HG03354 (cell line): ENCODE measurements at regions not wholly inside any gene's neighbourhood (a gene's known extent, or its start where the extent isn't known, plus 50 kb on each side); places are given as distances from the start of the nearest gene placed in this dataset.

Experiments used
- ATAC-seq: cut with Tn5 transposase; IDR thresholded peaks from one replicate; pipeline ENCODE4 v1.9.1; 2021; ENCODE audit warnings: mild to moderate bottlenecking; ENCODE audit not compliant: unreplicated experiment, poor library complexity, severe bottlenecking

DNA sequence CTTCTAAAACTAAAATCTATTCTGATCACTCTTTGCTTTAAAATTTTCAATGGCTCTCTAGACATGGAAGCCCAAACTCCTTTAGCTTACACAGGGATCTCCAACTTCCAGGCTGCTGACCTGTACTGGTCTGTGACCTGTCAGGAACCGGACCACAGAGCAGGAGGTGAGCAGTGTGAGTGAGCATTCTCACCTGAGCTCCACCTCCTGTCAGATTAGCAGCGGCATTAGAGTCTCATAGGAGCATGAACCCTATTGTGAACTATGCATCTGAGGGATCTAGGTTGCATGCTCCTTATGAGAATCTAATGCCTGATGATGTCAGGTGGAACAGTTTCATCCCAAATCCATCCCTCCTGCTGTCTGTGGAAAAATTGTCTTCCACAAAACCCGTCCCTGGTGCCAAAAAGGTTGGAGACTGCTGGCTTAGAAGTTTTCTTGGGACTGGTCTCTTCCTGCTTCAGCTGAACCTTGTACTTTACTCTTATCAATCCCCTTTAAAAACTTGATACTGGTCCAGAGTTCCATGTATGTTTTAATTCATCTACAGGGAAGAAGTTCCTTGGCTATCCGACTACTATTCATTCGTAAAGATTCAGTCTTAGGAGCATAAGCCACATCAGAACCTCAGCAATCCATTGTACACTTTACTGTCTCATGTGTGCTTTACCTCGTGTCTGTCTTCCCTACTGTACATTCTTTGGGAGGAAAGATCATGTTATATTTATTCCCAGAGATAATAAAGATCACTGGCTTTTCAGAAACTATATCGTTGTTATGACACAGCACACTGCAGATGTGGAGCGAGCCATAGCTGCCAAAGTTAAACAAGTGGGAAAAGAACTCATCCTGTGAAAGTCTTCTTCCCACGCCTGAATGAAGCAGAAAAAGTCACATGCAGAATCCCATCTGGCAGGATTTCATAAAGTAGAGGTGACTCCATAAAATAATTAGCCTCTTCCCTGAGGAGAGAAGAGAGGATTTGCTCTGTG, 183.8 kb downstream of the LRATD1 start:
- ATAC-seq: no peak

DNA sequence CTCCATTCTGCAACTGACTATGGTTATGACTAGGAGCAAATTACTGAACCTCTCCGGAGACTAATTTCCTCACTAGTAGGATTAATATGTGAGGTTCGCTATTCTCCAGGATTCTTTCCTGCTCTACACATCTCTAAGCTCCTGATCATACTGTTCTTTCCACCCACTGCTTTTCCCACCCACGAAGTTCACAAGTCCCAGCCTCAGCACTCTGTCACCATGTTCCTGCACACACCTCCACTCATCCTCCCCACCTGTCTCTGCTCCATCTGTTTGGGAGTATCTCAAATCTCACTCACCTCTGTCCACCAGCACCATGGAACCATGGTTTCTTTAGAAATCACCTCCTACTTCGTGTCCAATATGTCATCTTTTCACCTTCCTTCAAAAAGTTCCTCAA, 185.3 kb downstream of the LRATD1 start:
- ATAC-seq: no peak

DNA sequence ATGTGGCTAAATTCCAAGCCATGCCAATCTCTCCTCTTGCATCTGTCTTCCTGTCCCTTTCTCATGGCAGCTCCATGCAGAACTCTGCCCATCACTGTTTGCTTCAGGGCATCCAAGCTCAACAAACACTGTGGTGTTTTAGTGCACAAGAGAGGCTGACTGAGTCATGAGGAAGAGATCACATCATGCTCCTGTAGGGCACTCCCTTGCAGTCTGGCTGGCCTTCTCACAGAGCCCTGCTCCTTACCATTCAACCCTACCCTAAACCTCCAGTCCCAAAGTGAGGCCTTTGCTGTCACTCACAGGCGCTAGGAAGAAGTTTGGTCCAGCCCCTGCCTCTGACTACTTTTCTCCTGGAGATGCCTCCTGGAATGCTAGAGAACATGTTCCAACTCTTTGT, 194.0 kb downstream of the LRATD1 start:
- no peak for ATAC-seq

DNA sequence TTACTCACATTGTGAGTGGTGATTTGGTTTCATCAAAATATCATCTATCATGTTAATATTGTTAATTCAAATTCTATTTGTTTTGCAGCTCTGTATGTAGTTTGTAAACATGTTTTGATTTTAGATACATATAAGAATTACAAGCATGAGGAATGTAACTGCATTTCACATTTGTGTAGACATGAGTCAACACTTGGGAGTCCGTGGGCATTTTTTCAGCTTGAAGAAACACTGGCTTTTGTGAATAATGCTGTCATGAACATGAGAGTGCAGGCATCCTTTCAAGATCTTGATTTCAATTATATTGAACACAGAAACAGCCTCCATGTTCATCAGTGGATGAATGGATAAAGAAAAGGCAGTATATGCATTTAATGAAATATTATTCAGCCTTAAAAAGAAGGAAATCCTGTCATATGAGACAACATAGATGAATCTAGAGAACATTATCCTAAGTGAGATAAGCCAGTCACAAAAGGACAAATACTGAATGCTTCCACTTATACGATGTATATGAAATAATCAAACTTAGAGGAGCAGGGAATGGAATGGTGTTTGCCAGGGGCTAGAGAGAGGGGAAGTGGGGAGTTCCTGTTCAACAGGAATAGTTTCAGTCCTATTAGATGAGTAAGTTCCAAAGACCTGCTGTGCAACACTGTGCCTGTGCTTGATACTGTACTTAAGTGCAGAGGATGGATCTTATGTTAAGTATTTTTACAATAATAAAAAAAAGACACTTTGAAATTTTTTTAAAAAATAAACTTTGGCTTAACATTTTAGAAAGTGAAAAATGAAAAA, 194.9 kb downstream of the LRATD1 start:
- ATAC-seq: no peak

DNA sequence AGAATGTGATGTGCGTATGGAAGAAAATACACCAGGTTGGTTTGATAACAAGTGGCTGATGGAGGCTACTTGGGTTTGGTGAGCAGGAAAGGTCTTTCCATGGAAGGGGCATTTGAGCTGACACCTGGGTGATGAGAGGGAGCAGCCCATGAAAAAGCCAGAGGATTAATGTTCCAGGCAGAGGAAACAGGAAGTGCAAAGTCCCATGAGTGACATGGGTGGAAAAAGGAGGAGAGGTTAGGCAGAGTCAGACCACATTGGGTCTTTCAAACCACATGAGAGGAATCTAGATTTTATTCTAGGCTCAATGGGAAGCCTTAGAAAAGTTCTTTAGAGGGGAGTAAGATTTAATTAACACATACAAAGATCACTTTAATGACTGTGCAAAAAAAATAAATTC, 195.7 kb downstream of the LRATD1 start:
- ATAC-seq: no peak

DNA sequence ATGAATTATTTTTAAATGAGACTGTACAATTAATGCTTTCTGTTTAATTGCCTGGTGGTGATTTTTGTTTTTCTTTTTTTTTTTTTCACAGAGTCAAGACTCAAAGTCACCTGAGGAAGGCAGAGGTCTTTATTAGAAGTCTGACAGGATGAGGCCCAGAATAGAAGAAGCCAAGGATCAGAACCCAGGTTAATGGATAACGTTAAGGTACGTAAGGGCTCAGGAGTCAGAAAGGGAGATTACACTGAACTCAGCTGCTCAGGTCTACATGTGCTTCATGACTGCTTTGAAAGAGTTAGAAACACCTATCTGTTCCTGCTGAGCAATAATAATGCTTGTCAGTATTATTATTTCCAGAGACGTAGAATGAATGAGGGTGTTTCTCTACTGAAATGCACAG, 196.5 kb downstream of the LRATD1 start:
- ATAC-seq: no peak

DNA sequence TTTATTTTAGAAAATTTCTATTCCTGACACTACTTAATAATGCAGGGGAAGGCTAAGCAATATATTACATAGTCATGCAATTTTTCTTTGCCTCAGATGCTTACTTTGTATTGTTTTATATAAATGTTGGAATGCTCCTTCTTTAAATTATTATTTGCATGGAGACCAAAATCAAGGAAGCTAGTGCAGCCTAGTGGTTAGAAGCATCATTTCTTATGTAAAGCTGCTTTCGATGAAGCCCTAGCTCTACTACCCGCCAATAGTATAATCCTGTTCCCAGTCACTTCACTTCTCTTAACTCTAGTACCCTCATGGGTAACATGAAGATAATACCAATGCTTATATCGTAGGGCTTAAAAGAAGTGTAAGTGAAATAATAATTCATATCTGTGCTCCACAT, 198.9 kb downstream of the LRATD1 start:
- ATAC-seq: no peak

DNA sequence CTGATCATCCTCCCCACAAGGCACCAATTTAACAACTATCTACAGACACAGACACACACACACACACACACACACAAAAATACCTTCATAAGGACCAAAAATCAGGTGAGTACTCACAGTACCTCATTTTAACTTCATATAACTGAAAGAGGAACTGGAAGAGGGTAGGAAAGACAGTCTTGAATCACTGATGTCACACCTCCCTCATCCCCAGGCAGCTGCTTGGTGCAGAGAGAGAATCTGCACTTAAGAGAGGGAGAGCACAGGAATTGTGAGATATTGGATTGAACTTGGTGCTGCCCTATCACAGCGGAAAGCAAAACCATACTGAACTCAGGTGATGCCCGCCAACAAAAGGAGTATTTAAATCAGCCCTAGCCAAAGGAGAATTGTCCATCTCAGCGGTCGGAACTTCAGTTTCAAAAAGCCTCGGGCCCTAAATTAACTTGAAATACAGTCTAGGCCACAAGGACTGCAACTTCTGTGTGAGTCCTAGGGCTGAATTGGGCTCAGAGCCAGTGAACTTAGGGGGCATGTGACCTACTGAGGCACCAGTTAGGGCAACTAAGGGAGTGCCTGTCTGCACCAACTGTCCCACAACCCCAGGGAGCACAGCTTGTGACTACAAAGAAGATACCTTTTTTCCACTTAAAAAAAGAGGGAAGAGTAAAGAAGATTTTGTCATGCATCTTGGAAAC, 211.1 kb downstream of the LRATD1 start:
- no peak for ATAC-seq

DNA sequence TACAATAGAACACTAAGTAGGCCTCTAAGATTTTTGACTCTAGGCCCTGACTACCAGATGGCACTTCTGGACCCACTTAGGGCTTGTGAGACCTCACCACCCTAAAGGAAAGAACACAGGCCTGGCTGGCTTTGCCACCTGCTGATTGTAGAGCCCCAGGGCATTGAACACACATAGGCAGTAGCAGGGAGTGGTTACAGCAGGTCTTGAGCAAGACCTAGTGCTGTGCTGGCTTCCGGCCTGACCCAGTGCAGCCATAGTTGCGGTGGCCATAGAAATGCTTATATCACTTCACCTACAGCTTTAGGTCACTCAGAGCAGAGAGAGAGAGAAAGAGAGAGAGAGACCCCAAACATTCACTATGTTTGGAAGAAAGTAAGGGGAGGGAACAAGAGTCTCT, 223.2 kb downstream of the LRATD1 start:
- no peak for ATAC-seq

DNA sequence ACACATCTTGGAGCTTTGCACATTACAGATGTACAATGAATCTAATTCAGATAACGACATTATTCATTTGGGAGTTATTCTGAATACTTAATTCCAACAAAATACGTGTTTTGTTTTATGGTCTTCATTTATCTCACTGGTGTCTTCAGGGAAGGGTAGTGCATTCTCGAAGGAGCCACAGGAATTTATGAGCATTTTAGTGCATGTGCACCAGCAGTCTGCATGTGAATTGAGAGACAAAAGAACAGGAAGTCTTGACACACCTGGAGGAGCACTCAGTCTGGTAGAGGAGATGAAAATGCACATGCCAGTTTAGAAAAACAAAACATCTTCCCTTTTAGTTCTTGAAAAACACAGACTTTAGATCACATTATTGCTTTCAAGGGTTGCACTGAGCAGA, 228.7 kb downstream of the LRATD1 start:
- no peak for ATAC-seq

DNA sequence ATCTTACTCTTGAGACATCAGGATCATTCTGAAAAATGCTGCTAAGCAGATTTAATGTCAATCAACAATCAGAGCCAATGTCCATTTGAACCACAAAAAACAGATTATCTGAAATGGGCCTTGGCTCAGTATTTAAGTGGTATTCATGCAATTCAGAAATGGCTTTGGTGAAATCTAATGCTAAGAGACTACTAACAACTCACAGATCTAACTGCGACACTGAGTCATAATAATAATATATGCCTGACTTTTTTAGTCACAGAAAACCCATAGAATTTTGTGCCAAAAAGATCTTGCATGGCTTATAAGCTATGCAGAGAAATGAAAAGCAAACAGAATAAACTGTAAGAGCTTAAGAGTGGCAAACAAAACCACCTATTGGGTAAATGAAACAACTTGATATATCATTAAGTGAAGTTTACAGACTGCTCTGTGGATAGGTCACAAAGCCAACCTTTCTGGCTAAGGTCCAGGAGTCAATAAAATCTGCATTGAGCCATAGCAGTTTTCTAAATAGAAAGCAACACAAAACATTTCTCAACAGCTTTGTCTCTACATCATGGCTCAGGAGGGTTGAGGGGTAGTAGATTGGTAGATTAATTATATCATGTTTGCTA, 234.3 kb downstream of the LRATD1 start:
- no peak for ATAC-seq

DNA sequence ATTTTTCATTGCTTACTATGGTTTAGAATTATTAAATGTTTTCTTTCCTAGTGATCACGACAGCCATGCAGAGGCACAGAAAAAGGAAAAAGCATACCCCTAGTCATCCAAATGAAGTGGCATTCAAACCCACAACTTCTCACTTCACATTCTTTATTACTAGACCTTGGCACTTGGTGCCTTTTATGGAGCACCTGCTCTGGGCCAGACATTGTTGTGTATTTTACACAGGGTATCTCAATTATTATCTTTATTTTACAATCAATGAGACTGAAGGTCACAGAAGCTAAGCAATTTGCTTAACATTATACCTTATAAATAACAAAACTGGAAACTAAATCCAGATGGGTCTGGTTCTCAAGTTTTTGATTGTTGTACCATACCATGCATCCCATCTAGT, 235.3 kb downstream of the LRATD1 start:
- ATAC-seq: no peak

DNA sequence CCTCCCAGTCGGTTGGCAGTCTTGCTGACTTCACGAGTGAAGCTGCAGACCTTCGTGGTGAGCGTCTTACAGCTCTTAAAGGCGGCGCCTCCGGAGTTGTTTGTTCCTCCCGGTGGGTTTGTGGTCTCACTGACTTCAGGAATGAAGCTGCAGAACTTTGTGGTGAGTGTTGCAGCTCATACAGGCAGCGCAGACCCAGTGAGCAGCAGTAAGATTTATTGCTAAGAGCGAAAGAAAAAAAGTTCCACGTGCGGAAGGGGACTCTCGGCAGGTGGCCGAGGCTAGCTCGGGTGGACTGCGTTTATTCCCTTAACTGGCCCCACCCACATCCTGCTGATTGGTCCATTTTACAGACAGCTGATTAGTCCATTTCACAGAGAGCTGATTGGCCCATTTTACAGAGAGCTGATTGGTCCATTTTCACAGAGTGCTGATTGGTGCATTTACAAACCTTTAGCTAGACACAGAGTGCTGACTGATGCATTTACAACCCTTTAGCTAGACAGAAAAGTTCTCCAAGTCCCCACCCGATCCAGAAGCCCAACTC, 240.3 kb downstream of the LRATD1 start:
- ATAC-seq: no peak

DNA sequence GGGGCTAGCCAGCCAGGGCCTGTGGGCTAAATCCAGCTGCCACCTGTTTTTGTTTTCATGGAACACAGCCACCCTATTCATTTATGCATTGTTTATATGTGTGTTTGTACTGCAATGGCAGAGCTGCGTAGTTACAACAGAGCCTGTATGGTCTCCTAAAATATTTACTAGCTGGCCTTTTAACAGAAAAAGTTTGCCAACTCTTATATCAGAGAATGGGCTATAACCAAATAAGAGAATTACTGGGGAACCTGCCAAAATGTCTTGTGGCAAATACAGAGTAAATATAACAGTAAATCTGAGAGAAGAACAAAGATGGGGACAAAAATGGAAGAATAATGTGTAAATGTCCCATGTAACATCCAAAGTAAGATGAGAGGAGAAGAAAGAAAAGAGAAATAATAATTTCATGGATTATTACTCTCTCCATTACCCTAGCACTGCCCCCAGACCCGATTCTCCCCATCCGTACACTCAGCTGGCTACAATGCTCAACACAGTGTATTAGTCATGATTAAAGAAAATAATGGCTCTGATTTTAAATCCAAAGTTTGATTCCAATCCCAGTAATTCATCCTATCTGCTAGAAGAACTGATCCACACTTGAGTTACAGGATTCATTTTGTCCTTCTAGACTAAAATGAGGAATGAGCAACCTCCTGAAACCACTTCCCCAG, 249.3 kb downstream of the LRATD1 start:
- ATAC-seq: no peak

DNA sequence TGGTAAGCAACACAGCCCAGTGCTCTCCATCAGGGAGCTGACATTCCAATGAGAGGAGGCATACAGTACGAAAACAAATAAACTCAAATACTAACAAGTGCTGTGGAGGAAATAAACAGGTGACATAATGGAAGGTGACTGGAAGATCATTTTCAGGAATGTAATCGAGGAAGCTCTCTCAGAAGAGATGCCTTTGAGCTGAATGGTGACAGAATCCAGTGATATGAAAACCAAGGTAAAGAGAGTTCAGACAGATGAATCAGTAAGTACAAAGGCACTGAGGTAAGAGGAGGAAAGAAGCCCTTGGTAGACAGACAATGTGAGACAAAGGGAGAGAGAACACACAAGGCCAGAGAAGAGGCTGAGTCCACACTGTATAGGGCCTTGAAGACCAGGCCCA, 252.1 kb downstream of the LRATD1 start:
- no peak for ATAC-seq

DNA sequence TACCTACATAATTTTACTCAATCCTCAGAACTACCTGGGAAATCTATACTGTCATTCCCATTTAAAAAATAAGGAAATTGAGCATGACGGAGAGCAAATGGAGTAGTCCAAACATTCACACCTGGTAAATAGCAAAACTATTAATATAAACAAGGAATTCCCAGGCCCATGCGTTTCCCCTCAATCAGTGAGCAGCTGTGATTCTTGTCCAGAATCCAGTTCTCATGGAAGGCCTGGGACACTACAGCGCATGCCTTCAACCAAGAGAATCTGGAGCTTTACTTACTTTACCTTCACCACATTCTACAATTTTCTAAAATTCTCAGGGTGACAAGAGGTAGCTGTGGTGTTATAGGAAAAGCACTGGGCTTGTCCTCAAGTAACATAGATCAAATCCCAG, 259.0 kb downstream of the LRATD1 start:
- ATAC-seq: no peak

DNA sequence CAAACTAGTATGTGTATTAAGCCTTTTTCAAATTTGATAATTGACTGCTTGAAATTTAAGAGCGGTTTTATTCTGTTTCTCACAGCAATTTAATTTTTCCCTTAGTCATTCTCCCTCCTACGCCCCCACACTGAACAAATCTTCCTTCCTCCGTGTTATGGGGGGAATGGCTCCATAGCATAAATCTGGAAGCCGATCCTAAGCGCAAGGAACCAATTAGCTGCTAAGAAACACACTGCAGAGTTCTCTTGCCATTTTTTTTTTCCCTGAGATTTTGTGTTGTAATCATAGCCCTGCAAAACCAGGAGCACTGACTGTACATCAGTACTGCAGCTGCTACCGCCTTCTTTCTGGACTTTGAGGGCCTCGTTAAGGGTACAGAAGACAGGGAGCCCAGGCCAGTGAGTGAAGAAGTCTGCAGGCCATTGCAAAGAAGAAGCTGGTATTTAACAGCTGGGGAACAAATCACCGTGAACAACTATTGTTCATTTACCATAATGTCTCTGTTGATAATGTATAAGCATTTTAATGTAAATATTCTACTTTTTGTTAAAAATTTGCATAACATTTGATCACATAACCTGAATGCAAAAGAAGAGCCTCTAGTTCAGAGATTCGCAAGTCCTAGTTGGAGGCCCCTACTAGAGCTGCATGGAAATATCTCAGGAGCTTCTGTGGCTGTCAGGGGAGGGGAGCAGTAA, 264.0 kb downstream of the LRATD1 start:
- ATAC-seq: no peak

DNA sequence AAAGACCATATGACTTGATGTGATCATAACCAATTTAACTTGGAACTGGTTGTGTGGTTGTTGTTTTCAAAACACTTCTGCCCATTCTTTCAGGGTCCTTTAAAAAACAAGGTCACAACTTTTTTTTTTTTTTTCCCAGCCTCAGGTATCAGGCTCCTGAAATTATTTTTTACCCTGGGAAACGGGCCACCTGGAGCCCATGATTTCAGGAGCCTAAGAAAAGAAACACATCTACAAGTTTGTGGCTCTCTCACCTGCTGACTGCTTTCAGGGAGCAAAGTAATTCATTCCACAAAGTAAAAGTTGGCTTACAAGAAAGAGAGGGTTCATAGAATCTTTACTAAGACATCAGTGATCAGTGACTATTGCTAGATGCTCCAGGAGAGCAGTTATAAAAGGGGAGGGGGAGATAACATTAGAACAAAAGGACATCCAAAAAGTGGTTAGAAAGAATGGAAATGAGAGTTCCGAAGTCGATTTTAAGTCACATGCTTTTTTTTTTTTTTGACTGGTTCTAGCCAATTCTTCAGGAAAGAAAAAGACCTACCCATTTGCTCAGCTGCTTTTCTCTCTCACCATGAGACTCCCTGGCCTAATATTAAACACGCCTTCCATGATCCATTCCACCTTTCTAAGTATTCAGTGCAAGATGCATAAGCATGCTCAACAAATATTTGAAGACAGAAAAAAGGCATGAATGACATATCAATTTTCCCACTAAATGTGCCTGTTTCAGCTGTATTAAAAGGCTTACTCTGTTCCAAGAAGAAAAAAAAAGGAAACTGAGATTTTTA, 267.3 kb downstream of the LRATD1 start:
- no peak for ATAC-seq
